NCI-H460 (cell line): ENCODE measurements at regions not wholly inside any gene's neighbourhood (a gene's known extent, or its start where the extent isn't known, plus 50 kb on each side); places are given as distances from the start of the nearest gene placed in this dataset.

ENCODE experiments used
- DNase-seq: peaks from one replicate; pipeline ENCODE4 v3.0.0-alpha.2; 2016; ENCODE audit warnings: low read depth; ENCODE audit errors: extremely low read depth

- no peak for DNase-seq
Measured at GRCh38 chr9:12462861-12463260, 230.3 kb upstream of the TYRP1 start.

GRCh38 chr9:12463641-12464040 is 229.5 kb upstream of the TYRP1 start:
- no peak for DNase-seq

- no peak for DNase-seq
Measured at GRCh38 chr9:12464400-12464799, 228.8 kb upstream of the TYRP1 start.

GRCh38 chr9:12464910-12465512 is 228.2 kb upstream of the TYRP1 start:
- DNase-seq: peak; percentile 30

- peak; percentile 39 for DNase-seq
Measured at GRCh38 chr9:12469084-12469483, 224.1 kb upstream of the TYRP1 start.

GRCh38 chr9:12494411-12494810 is 198.8 kb upstream of the TYRP1 start:
- no peak for DNase-seq

GRCh38 chr9:12497790-12498189 is 195.4 kb upstream of the TYRP1 start:
- DNase-seq: no peak

GRCh38 chr9:12502520-12502919 is 190.7 kb upstream of the TYRP1 start:
- DNase-seq: no peak

- DNase-seq: no peak
Measured at GRCh38 chr9:12503606-12504122, 189.5 kb upstream of the TYRP1 start.

- no peak for DNase-seq
Measured at GRCh38 chr9:12510551-12510950, 182.6 kb upstream of the TYRP1 start.

- no peak for DNase-seq
Measured at GRCh38 chr9:12511726-12512125, 181.5 kb upstream of the TYRP1 start.

GRCh38 chr9:12516031-12516430 is 177.2 kb upstream of the TYRP1 start:
- DNase-seq: no peak

GRCh38 chr9:12516573-12516972 is 176.6 kb upstream of the TYRP1 start:
- DNase-seq: no peak

GRCh38 chr9:12538842-12539579 is 154.2 kb upstream of the TYRP1 start:
- no peak for DNase-seq

- no peak for DNase-seq
Measured at GRCh38 chr9:12539580-12539975, 153.6 kb upstream of the TYRP1 start.

GRCh38 chr9:12544700-12545099 is 148.5 kb upstream of the TYRP1 start:
- DNase-seq: no peak

- DNase-seq: no peak
Measured at GRCh38 chr9:12554636-12555035, 138.5 kb upstream of the TYRP1 start.

GRCh38 chr9:12566404-12567090 is 126.6 kb upstream of the TYRP1 start:
- no peak for DNase-seq

- DNase-seq: no peak
Measured at GRCh38 chr9:12584656-12585522, 108.3 kb upstream of the TYRP1 start.

- DNase-seq: no peak
Measured at GRCh38 chr9:12595400-12595799, 97.8 kb upstream of the TYRP1 start.
